Fibroblast of skin of back (primary cell): ENCODE measurements at regions not wholly inside any gene's neighbourhood (a gene's known extent, or its start where the extent isn't known, plus 50 kb on each side); places are given as distances from the start of the nearest gene placed in this dataset.

Source experiments
- DNase-seq: peaks from one replicate; pipeline ENCODE4 v3.0.0-alpha.2; 2013

GRCh38 chr5:157925786-157926671, 67.1 kb upstream of the CLINT1 start:
- no peak for DNase-seq

GRCh38 chr5:157924931-157925729, 66.2 kb upstream of the CLINT1 start:
- no peak for DNase-seq

- DNase-seq, result no peak
Measured at GRCh38 chr5:157924490-157924889, 65.5 kb upstream of the CLINT1 start.

- no peak for DNase-seq
Measured at GRCh38 chr5:157923765-157924164, 64.8 kb upstream of the CLINT1 start.

- DNase-seq, result no peak
Measured at GRCh38 chr5:157922026-157922425, 63.1 kb upstream of the CLINT1 start.

- no peak for DNase-seq
Measured at GRCh38 chr5:157920828-157921170, 61.9 kb upstream of the CLINT1 start.

- no peak for DNase-seq
Measured at GRCh38 chr5:157918811-157919742, 60.1 kb upstream of the CLINT1 start.

- DNase-seq, result peak; percentile 72
Measured at GRCh38 chr5:157917899-157918809, 59.2 kb upstream of the CLINT1 start.

- DNase-seq, result no peak
Measured at GRCh38 chr5:157917491-157917890, 58.5 kb upstream of the CLINT1 start.

- DNase-seq, result no peak
Measured at GRCh38 chr5:157915638-157916037, 56.7 kb upstream of the CLINT1 start.

GRCh38 chr5:157914151-157914788, 55.3 kb upstream of the CLINT1 start:
- DNase-seq, result no peak

GRCh38 chr5:157913575-157913974, 54.6 kb upstream of the CLINT1 start:
- DNase-seq, result no peak

GRCh38 chr5:157912621-157913325, 53.8 kb upstream of the CLINT1 start:
- DNase-seq, result no peak

- DNase-seq, result no peak
Measured at GRCh38 chr5:157911568-157911967, 52.6 kb upstream of the CLINT1 start.
